ENCODE measurements at regions not wholly inside any gene's neighbourhood (a gene's known extent, or its start where the extent isn't known, plus 50 kb on each side); places are given as distances from the start of the nearest gene placed in this dataset.

DNA sequence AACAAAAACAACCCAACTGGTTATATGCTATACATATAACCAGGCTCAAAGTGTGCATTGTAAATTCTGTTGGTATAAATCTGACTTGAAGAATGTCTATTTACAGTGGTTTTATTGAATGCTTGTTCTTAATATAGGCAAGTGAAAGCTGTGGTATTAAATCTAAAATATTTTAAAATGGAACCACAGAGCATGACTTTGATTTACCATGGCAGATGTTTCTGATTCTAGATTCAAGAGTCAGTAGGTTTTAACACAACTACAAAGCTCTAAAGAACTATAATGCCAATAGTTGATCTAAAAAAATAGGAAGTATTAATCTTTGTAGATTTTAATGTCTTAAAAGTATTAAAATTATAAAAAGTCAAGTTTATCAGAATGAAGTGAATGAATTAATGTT is 141.9 kb upstream of the PLSCR5 start:
- Histone ChIP-seq H3K4ac (ENCODE audit: low read depth in 1 of 2, low read length in 2 of 2) (no peak overlapping the region), H3K4me2 (ENCODE audit: low read length, poor library complexity, severe bottlenecking) (no peak overlapping the region), H3K79me1 (replicated peaks; ENCODE audit: low read length, poor library complexity, severe bottlenecking) (no peaks in the 10 kb centered on the region), H3K27ac (ENCODE audit: low read length, poor library complexity, severe bottlenecking) (peak overlapping the region; percentile 40), H4K91ac (ENCODE audit: low read length) (no peak overlapping the region), H3K9ac (ENCODE audit: low read length) (peak overlapping the region; percentile 53), H3K27me3 (ENCODE audit: control insufficient read depth in 1 of 2, insufficient read depth in 1 of 2, low read length in 2 of 2) (no peaks in the 10 kb centered on the region), H2BK15ac (ENCODE audit: low read depth, poor library complexity, severe bottlenecking) (no peak overlapping the region), H2BK5ac (ENCODE audit: low read depth, low read length, poor library complexity, severe bottlenecking) (no peak overlapping the region), H2AFZ (ENCODE audit: low read depth, low read length) (no peak overlapping the region), H3K9me3 (ENCODE audit: control insufficient read depth, low read length) (no peaks in the 10 kb centered on the region), H2AK5ac (ENCODE audit: low read length, severe bottlenecking) (no peak overlapping the region), H3K4me1 (ENCODE audit: control insufficient read depth, insufficient read depth, low read depth, low read length) (peaks cover 1% of the 10 kb centered on the region), H3K36me3 (ENCODE audit: control insufficient read depth in 1 of 2, insufficient read depth in 2 of 2, low read depth in 1 of 2, low read length in 2 of 2) (no peaks in the 10 kb centered on the region), H4K8ac (ENCODE audit: low read length) (no peak overlapping the region), H2BK120ac (ENCODE audit: low read depth, low read length) (no peak overlapping the region), H3K23ac (ENCODE audit: low read length in 2 of 2) (no peak overlapping the region), H2BK12ac (ENCODE audit: low read length in 2 of 2) (no peak overlapping the region), H3K18ac (ENCODE audit: low read depth in 1 of 2, low read length in 2 of 2) (no peak overlapping the region), H3K14ac (ENCODE audit: low read length in 2 of 2) (no peak overlapping the region), H3K4me3 (ENCODE audit: insufficient read depth in 1 of 2, low read depth in 1 of 2, low read length in 2 of 2) (no peak overlapping the region)
- no peak for DNase-seq

GRCh38 chr3:146746190-146746589 is 141.0 kb upstream of the PLSCR5 start:
- Histone ChIP-seq H2BK120ac (ENCODE audit: low read depth, low read length) (no peak overlapping the region), H3K4me3 (ENCODE audit: insufficient read depth in 1 of 2, low read depth in 1 of 2, low read length in 2 of 2) (no peak overlapping the region), H3K9ac (ENCODE audit: low read length) (no peak overlapping the region), H3K27me3 (ENCODE audit: control insufficient read depth in 1 of 2, insufficient read depth in 1 of 2, low read length in 2 of 2) (no peaks in the 10 kb centered on the region), H3K36me3 (ENCODE audit: control insufficient read depth in 1 of 2, insufficient read depth in 2 of 2, low read depth in 1 of 2, low read length in 2 of 2) (no peaks in the 10 kb centered on the region), H3K18ac (ENCODE audit: low read depth in 1 of 2, low read length in 2 of 2) (no peak overlapping the region), H2BK15ac (ENCODE audit: low read depth, poor library complexity, severe bottlenecking) (no peak overlapping the region), H3K23ac (ENCODE audit: low read length in 2 of 2) (no peak overlapping the region), H2BK5ac (ENCODE audit: low read depth, low read length, poor library complexity, severe bottlenecking) (no peak overlapping the region), H3K14ac (ENCODE audit: low read length in 2 of 2) (no peak overlapping the region), H3K27ac (ENCODE audit: low read length, poor library complexity, severe bottlenecking) (peak overlapping the region; percentile 33), H2AK5ac (ENCODE audit: low read length, severe bottlenecking) (no peak overlapping the region), H3K9me3 (ENCODE audit: control insufficient read depth, low read length) (no peaks in the 10 kb centered on the region), H4K8ac (ENCODE audit: low read length) (no peak overlapping the region), H3K4ac (ENCODE audit: low read depth in 1 of 2, low read length in 2 of 2) (no peak overlapping the region), H4K91ac (ENCODE audit: low read length) (no peak overlapping the region), H3K4me1 (ENCODE audit: control insufficient read depth, insufficient read depth, low read depth, low read length) (peaks cover 1% of the 10 kb centered on the region), H3K4me2 (ENCODE audit: low read length, poor library complexity, severe bottlenecking) (no peak overlapping the region), H3K79me1 (replicated peaks; ENCODE audit: low read length, poor library complexity, severe bottlenecking) (no peaks in the 10 kb centered on the region), H2BK12ac (ENCODE audit: low read length in 2 of 2) (no peak overlapping the region), H2AFZ (ENCODE audit: low read depth, low read length) (no peak overlapping the region)
- DNase-seq = no peak

DNA sequence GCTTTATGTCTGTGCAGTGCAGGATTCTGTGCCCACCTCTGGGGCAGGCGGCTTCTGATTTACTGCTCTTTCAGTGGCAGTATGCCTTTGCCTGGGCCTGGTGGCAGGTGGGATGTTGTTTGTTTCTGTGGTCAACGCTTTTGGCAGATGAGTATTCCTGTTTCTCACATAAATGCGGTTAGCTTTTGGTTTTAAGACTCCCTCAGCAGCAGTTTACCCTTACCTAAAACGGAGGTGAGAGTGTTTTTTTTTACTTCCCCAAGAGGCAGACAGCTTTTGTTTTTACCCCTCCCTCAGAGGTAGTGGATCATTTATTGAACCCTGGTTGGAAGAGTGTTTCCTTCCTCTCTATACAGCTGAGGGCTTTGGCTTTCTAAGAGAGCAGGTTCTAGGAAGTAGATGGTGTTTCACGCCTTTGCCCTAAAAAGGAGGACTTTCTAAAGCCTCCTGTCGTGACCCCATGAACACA is 134.1 kb upstream of the PLSCR5 start:
- peak overlapping the region; percentile 52 for H2BK15ac ChIP-seq (ENCODE audit: low read depth, poor library complexity, severe bottlenecking)
- H2BK5ac ChIP-seq (ENCODE audit: low read depth, low read length, poor library complexity, severe bottlenecking) = no peak overlapping the region
- H3K27me3 ChIP-seq (ENCODE audit: control insufficient read depth in 1 of 2, insufficient read depth in 1 of 2, low read length in 2 of 2) = no peaks in the 10 kb centered on the region
- no peaks in the 10 kb centered on the region for H3K79me1 ChIP-seq (replicated peaks; ENCODE audit: low read length, poor library complexity, severe bottlenecking)
- no peak overlapping the region for H3K4me3 ChIP-seq (ENCODE audit: insufficient read depth in 1 of 2, low read depth in 1 of 2, low read length in 2 of 2)
- no peak overlapping the region for H2AK5ac ChIP-seq (ENCODE audit: low read length, severe bottlenecking)
- H3K9me3 ChIP-seq (ENCODE audit: control insufficient read depth, low read length) = no peaks in the 10 kb centered on the region
- no peak overlapping the region for H4K91ac ChIP-seq (ENCODE audit: low read length)
- peak overlapping the region in 1 of 2 experiments; percentile 34 for H3K18ac ChIP-seq (ENCODE audit: low read depth in 1 of 2, low read length in 2 of 2)
- H2AFZ ChIP-seq (ENCODE audit: low read depth, low read length) = no peak overlapping the region
- WGBS = 82% methylated on average over 5 of the region's 6 CpGs
- H3K4me1 ChIP-seq (ENCODE audit: control insufficient read depth, insufficient read depth, low read depth, low read length) = peaks cover 2% of the 10 kb centered on the region
- no peak for DNase-seq
- no peak overlapping the region for H4K8ac ChIP-seq (ENCODE audit: low read length)
- H3K4me2 ChIP-seq (ENCODE audit: low read length, poor library complexity, severe bottlenecking) = no peak overlapping the region
- no peaks in the 10 kb centered on the region for H3K36me3 ChIP-seq (ENCODE audit: control insufficient read depth in 1 of 2, insufficient read depth in 2 of 2, low read depth in 1 of 2, low read length in 2 of 2)
- no peak overlapping the region for H2BK120ac ChIP-seq (ENCODE audit: low read depth, low read length)
- H3K4ac ChIP-seq (ENCODE audit: low read depth in 1 of 2, low read length in 2 of 2) = no peak overlapping the region
- no peak overlapping the region for H3K27ac ChIP-seq (ENCODE audit: low read length, poor library complexity, severe bottlenecking)
- no peak overlapping the region for H2BK12ac ChIP-seq (ENCODE audit: low read length in 2 of 2)
- no peak overlapping the region for H3K9ac ChIP-seq (ENCODE audit: low read length)
- no peak overlapping the region for H3K14ac ChIP-seq (ENCODE audit: low read length in 2 of 2)
- no peak overlapping the region for H3K23ac ChIP-seq (ENCODE audit: low read length in 2 of 2)

DNA sequence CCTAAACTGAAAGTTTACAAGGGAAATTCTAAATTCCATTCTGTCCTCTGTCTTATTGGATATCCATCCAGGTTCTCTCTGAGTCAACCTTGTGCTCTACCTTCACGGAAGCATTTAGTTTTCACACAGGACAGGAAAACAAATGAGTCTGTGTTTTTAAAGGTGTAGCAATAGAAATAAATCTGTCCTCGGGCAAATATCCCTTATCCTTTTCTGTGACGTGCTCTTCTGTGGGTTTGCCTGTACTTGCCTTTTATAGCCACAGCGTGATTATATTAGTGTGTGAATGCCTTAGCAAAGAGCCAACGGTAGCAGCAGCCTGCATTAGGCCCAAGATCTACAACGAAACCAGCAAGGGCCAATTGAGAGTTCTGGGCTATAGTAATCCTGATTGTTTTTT is 127.2 kb upstream of the PLSCR5 start:
- H3K4me2 ChIP-seq (ENCODE audit: low read length, poor library complexity, severe bottlenecking) = no peak overlapping the region
- H2BK120ac ChIP-seq (ENCODE audit: low read depth, low read length) = no peak overlapping the region
- H3K79me1 ChIP-seq (replicated peaks; ENCODE audit: low read length, poor library complexity, severe bottlenecking) = no peaks in the 10 kb centered on the region
- H3K18ac ChIP-seq (ENCODE audit: low read depth in 1 of 2, low read length in 2 of 2) = no peak overlapping the region
- H4K8ac ChIP-seq (ENCODE audit: low read length) = no peak overlapping the region
- no peak overlapping the region for H2BK15ac ChIP-seq (ENCODE audit: low read depth, poor library complexity, severe bottlenecking)
- H3K36me3 ChIP-seq (ENCODE audit: control insufficient read depth in 1 of 2, insufficient read depth in 2 of 2, low read depth in 1 of 2, low read length in 2 of 2) = no peaks in the 10 kb centered on the region
- H3K23ac ChIP-seq (ENCODE audit: low read length in 2 of 2) = no peak overlapping the region
- H3K9me3 ChIP-seq (ENCODE audit: control insufficient read depth, low read length) = no peaks in the 10 kb centered on the region
- no peak for DNase-seq
- no peaks in the 10 kb centered on the region for H3K27me3 ChIP-seq (ENCODE audit: control insufficient read depth in 1 of 2, insufficient read depth in 1 of 2, low read length in 2 of 2)
- no peak overlapping the region for H3K9ac ChIP-seq (ENCODE audit: low read length)
- H3K14ac ChIP-seq (ENCODE audit: low read length in 2 of 2) = no peak overlapping the region
- no peak overlapping the region for H3K27ac ChIP-seq (ENCODE audit: low read length, poor library complexity, severe bottlenecking)
- no peak overlapping the region for H3K4ac ChIP-seq (ENCODE audit: low read depth in 1 of 2, low read length in 2 of 2)
- no peaks in the 10 kb centered on the region for H3K4me1 ChIP-seq (ENCODE audit: control insufficient read depth, insufficient read depth, low read depth, low read length)
- WGBS = 96% methylated on average over 5 of the region's 6 CpGs
- no peak overlapping the region for H2AK5ac ChIP-seq (ENCODE audit: low read length, severe bottlenecking)
- no peak overlapping the region for H4K91ac ChIP-seq (ENCODE audit: low read length)
- H2BK12ac ChIP-seq (ENCODE audit: low read length in 2 of 2) = no peak overlapping the region
- no peak overlapping the region for H3K4me3 ChIP-seq (ENCODE audit: insufficient read depth in 1 of 2, low read depth in 1 of 2, low read length in 2 of 2)
- no peak overlapping the region for H2AFZ ChIP-seq (ENCODE audit: low read depth, low read length)
- no peak overlapping the region for H2BK5ac ChIP-seq (ENCODE audit: low read depth, low read length, poor library complexity, severe bottlenecking)
